ENCODE measurements at regions not wholly inside any gene's neighbourhood (a gene's known extent, or its start where the extent isn't known, plus 50 kb on each side); places are given as distances from the start of the nearest gene placed in this dataset.
"Not testable (repeated sequence)": the region's sequence is repeated elsewhere in the genome, so short reads cannot be mapped to it uniquely, and the experiment has no call there.

- Histone ChIP-seq H3K4me3 (ENCODE audit: severe bottlenecking) (no peak overlapping the region), H3K4me1 (ENCODE audit: insufficient read depth, poor library complexity, severe bottlenecking) (no peaks in the 10 kb centered on the region), H3K27ac (ENCODE audit: poor library complexity, severe bottlenecking) (no peak overlapping the region), H3K27me3 (ENCODE audit: insufficient read depth, poor library complexity, severe bottlenecking) (no peaks in the 10 kb centered on the region), H3K9me3 (ENCODE audit: severe bottlenecking) (no peaks in the 10 kb centered on the region), H3K36me3 (ENCODE audit: low read depth) (no peaks in the 10 kb centered on the region)
- DNase-seq (ENCODE audit: low spot score) (no peak), ATAC-seq (ENCODE audit: low read depth) (no peak)
- TF ChIP-seq CTCF (IDR thresholded peaks at IDR 0.05; ENCODE audit: poor library complexity, severe bottlenecking): no peak
Observed at GRCh38 chr6:168915855-168916254, 337.8 kb downstream of the THBS2 start.

- Histone ChIP-seq H3K27me3 (ENCODE audit: insufficient read depth, poor library complexity, severe bottlenecking) (no peaks in the 10 kb centered on the region), H3K27ac (ENCODE audit: poor library complexity, severe bottlenecking) (no peak overlapping the region), H3K4me3 (ENCODE audit: severe bottlenecking) (no peak overlapping the region), H3K9me3 (ENCODE audit: severe bottlenecking) (no peaks in the 10 kb centered on the region), H3K36me3 (ENCODE audit: low read depth) (no peaks in the 10 kb centered on the region), H3K4me1 (ENCODE audit: insufficient read depth, poor library complexity, severe bottlenecking) (no peaks in the 10 kb centered on the region)
- no peak for TF ChIP-seq CTCF (IDR thresholded peaks at IDR 0.05; ENCODE audit: poor library complexity, severe bottlenecking)
- no peak for ATAC-seq (ENCODE audit: low read depth)
- DNase-seq (ENCODE audit: low spot score): no peak
Observed at GRCh38 chr6:168915242-168915641, 338.4 kb downstream of the THBS2 start.

GRCh38 chr6:168913866-168914469, 339.7 kb downstream of the THBS2 start:
- no peak for TF ChIP-seq CTCF (IDR thresholded peaks at IDR 0.05; ENCODE audit: poor library complexity, severe bottlenecking)

GRCh38 chr6:168913231-168913865, 340.3 kb downstream of the THBS2 start:
- H3K4me3 ChIP-seq (ENCODE audit: severe bottlenecking); H3K9me3 ChIP-seq (ENCODE audit: severe bottlenecking); DNase-seq (ENCODE audit: low spot score); H3K27me3 ChIP-seq (ENCODE audit: insufficient read depth, poor library complexity, severe bottlenecking); H3K4me1 ChIP-seq (ENCODE audit: insufficient read depth, poor library complexity, severe bottlenecking); H3K27ac ChIP-seq (ENCODE audit: poor library complexity, severe bottlenecking); H3K36me3 ChIP-seq (ENCODE audit: low read depth); ATAC-seq (ENCODE audit: low read depth): not testable (repeated sequence)

More at GRCh38 chr6:168913866-168914469, 339.7 kb downstream of the THBS2 start:
- Histone ChIP-seq H3K9me3 (ENCODE audit: severe bottlenecking) (no peaks in the 10 kb centered on the region), H3K4me3 (ENCODE audit: severe bottlenecking) (no peak overlapping the region), H3K4me1 (ENCODE audit: insufficient read depth, poor library complexity, severe bottlenecking) (no peaks in the 10 kb centered on the region), H3K27me3 (ENCODE audit: insufficient read depth, poor library complexity, severe bottlenecking) (no peaks in the 10 kb centered on the region), H3K36me3 (ENCODE audit: low read depth) (no peaks in the 10 kb centered on the region), H3K27ac (ENCODE audit: poor library complexity, severe bottlenecking) (no peak overlapping the region)
- DNase-seq (ENCODE audit: low spot score): no peak
- ATAC-seq (ENCODE audit: low read depth): no peak

- no peaks in the 10 kb centered on the region for H3K36me3 ChIP-seq (ENCODE audit: low read depth)
- no peaks in the 10 kb centered on the region for H3K27me3 ChIP-seq (ENCODE audit: insufficient read depth, poor library complexity, severe bottlenecking)
- H3K27ac ChIP-seq (ENCODE audit: poor library complexity, severe bottlenecking): no peak overlapping the region
- no peak for DNase-seq (ENCODE audit: low spot score)
- H3K9me3 ChIP-seq (ENCODE audit: severe bottlenecking): no peaks in the 10 kb centered on the region
- H3K4me1 ChIP-seq (ENCODE audit: insufficient read depth, poor library complexity, severe bottlenecking): no peaks in the 10 kb centered on the region
- no peak for TF ChIP-seq CTCF (IDR thresholded peaks at IDR 0.05; ENCODE audit: poor library complexity, severe bottlenecking)
- ATAC-seq (ENCODE audit: low read depth): no peak
- H3K4me3 ChIP-seq (ENCODE audit: severe bottlenecking): no peak overlapping the region
Observed at GRCh38 chr6:168909288-168909687, 344.4 kb downstream of the THBS2 start.

All from RWPE2 (cell line).